WERI-Rb-1 (cell line): ENCODE measurements at regions not wholly inside any gene's neighbourhood (a gene's known extent, or its start where the extent isn't known, plus 50 kb on each side); places are given as distances from the start of the nearest gene placed in this dataset.

Source experiments
- DNase-seq: peaks from one replicate; pipeline ENCODE4 v3.0.0-alpha.2; 2020
- H3K27ac ChIP-seq: fragments of 250-450 bp; sonication (Bioruptor Pico); 2 replicates; pipeline ENCODE4 v1.5.1; 2020; ENCODE audit warnings: mild to moderate bottlenecking, moderate library complexity
- H3K27me3 ChIP-seq: fragments of 250-450 bp; sonication (Bioruptor Pico); 2 replicates; pipeline ENCODE4 v1.5.1; 2021; ENCODE audit warnings: mild to moderate bottlenecking, low read depth, moderate library complexity; ENCODE audit not compliant: insufficient read depth, severe bottlenecking
- H3K36me3 ChIP-seq: fragments of 250-450 bp; sonication (Bioruptor Pico); 2 replicates; pipeline ENCODE4 v1.5.1; 2020; ENCODE audit warnings: mild to moderate bottlenecking, moderate library complexity
- H3K4me3 ChIP-seq: 2 replicates; pipeline ENCODE4 v1.5.1; 2011; ENCODE audit warnings: low read depth, mild to moderate bottlenecking, control low read depth, low read length
- H3K9me3 ChIP-seq: fragments of 250-450 bp; sonication (Bioruptor Pico); 2 replicates; pipeline ENCODE4 v1.5.1; 2021; ENCODE audit warnings: mild to moderate bottlenecking, moderate library complexity; ENCODE audit not compliant: severe bottlenecking
- TF ChIP-seq, protein P1 (sequence below): IDR thresholded peaks from 2 replicates; pipeline ENCODE4 v1.5.1; 2011; ENCODE audit warnings: low read depth, mild to moderate bottlenecking, control low read depth, inconsistent platforms, low read length

DNA sequence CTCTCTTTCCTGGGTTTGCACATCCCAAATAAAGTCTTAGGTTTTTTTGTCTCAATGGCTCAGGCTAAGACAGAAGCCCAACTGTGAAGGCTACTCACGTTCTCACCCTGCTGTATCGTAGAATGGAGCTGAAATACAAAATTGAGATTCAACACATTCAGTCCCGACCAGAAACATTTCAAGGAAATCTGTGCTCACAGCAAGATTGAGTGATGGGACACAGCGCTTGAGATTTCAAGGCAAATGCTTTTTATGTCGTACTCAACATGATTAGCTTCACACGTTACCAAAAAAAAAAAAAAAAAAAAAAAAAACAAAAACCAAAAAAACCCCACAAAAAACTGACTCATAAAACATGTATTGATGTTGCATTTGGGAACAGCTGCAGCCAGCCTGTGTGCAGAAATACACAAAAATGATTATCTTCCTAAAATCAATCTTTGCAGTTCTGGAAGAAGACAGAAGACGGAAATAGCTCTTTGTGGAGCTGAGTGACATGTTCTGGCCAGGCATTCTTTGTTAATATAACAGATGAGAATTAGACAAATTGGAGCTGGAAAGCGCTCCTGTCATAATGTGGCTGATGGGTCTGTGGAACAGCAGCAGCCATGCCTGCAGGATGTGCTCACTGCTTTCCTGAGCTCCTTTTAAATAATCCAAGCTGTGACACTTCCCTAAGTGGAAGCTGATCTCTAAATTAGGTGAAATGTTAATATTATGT, 453.2 kb downstream of the LPIN1 start:
- Histone ChIP-seq H3K27ac (no peak overlapping the region), H3K9me3 (no peaks in the 10 kb centered on the region), H3K27me3 (no peaks in the 10 kb centered on the region), H3K4me3 (no peak overlapping the region), H3K36me3 (no peaks in the 10 kb centered on the region)
- DNase-seq: no peak
- TF ChIP-seq, protein P1, sequence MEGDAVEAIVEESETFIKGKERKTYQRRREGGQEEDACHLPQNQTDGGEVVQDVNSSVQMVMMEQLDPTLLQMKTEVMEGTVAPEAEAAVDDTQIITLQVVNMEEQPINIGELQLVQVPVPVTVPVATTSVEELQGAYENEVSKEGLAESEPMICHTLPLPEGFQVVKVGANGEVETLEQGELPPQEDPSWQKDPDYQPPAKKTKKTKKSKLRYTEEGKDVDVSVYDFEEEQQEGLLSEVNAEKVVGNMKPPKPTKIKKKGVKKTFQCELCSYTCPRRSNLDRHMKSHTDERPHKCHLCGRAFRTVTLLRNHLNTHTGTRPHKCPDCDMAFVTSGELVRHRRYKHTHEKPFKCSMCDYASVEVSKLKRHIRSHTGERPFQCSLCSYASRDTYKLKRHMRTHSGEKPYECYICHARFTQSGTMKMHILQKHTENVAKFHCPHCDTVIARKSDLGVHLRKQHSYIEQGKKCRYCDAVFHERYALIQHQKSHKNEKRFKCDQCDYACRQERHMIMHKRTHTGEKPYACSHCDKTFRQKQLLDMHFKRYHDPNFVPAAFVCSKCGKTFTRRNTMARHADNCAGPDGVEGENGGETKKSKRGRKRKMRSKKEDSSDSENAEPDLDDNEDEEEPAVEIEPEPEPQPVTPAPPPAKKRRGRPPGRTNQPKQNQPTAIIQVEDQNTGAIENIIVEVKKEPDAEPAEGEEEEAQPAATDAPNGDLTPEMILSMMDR: no peak

DNA sequence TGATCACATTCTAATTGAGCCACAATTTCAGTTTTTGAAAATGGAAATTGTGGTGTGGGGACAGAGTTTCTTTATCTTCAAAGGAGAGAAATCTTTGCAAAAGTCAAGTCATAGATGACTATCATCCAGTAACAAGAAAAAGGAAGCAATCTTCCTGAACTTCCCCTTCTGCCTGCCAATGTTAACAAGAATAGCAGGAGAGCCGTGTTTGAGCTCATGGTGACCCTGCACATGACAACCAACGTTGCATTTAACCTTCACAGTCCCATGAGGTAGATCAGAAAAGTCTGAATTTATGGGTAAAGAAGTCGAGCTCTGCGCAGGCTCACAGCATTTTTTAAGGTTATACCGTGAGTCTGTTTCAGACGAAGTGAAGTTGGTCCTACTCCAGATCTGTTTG, 454.9 kb downstream of the LPIN1 start:
- no peaks in the 10 kb centered on the region for H3K36me3 ChIP-seq
- TF ChIP-seq, protein P1: no peak
- H3K27ac ChIP-seq: no peak overlapping the region
- H3K27me3 ChIP-seq: no peaks in the 10 kb centered on the region
- no peaks in the 10 kb centered on the region for H3K9me3 ChIP-seq
- H3K4me3 ChIP-seq: no peak overlapping the region
- DNase-seq: no peak

DNA sequence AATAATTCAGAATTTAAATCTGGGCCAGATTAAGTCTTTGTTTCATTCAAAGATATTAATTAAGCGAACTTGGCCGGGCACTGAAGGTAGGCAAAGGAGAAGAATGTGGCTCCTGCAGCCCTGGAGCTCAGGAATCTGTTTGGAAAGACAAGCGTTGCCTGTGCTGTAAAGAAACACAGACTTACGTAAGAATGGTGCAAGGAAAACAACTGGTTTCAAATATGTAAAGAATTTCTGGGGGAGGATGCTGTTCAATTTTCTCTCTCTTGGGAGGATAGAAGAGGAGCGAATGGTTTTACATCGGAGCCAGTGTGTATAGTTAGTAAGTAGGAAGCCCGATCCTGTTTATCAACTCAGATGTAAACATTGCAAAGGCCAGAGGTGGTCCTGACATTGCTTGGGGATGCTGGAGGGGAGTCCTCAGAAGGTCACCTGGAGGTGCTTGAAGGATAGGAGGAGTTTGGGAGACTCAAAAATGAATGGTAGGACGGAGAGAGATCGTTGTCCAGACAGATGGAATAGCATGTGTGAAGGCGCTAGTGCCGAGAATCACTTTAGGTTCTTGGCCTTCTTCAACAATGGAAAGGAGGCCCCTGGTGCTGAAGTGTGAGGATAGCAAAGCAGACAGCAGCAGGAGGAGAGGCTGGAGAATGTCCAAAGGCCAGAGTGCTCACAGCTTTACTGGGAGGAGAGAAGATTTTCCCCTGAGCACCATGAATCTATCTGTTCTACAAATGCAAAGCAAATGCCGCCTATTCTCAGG, 456.1 kb downstream of the LPIN1 start:
- H3K4me3 ChIP-seq: no peak overlapping the region
- no peak for DNase-seq
- no peaks in the 10 kb centered on the region for H3K36me3 ChIP-seq
- no peak overlapping the region for H3K27ac ChIP-seq
- no peaks in the 10 kb centered on the region for H3K9me3 ChIP-seq
- no peaks in the 10 kb centered on the region for H3K27me3 ChIP-seq
- TF ChIP-seq, protein P1: no peak

DNA sequence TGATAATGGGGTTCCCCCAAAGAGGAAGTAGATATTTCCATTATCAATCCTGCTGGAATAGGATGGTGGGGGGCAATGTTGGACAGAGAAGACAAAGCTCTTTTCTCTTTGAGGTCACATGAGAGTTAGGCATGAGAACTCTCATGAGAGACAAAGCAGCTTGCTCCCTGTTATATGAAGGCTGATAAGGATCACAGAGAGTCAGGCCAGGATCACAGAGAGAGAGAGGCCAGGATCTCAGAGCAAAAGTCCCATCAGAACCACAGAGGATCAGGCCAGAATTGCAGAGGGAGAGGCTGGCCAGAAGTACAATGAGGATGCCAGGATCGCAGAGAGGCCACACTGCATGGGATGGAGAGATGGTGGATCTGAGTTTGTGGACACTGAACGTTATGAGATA, 457.1 kb downstream of the LPIN1 start:
- H3K9me3 ChIP-seq: no peaks in the 10 kb centered on the region
- no peaks in the 10 kb centered on the region for H3K36me3 ChIP-seq

DNA sequence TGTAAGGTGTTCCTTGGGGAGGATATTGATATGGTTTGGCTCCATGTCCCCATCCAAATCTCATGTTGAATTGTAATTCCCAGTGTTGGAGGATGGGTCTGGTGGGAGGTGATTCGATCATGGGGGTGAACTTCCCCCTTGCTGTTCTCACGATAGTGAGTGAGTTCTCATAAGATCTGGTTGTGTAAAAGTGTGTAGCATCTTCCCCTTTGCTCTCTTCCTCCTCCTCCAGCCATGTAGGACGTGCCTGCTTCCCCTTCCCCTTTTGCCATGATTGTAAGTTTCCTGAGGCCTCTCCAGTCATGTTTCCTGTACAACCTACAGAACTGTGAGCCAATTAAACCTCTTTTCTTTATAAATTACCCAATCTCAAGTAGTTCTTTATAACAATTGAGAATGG, 458.7 kb downstream of the LPIN1 start:
- no peak overlapping the region for H3K27ac ChIP-seq
- TF ChIP-seq, protein P1: no peak
- H3K4me3 ChIP-seq: no peak overlapping the region
- H3K27me3 ChIP-seq: no peaks in the 10 kb centered on the region
- H3K9me3 ChIP-seq: no peaks in the 10 kb centered on the region
- no peak for DNase-seq
- H3K36me3 ChIP-seq: no peaks in the 10 kb centered on the region

More for the DNA sequence above, 457.1 kb downstream of the LPIN1 start:
- TF ChIP-seq, protein P1: no peak
- H3K4me3 ChIP-seq: no peak overlapping the region
- no peak overlapping the region for H3K27ac ChIP-seq
- DNase-seq: no peak
- H3K27me3 ChIP-seq: no peaks in the 10 kb centered on the region
